Thoracic aorta (tissue), 2 donors: ENCODE measurements at regions not wholly inside any gene's neighbourhood (a gene's known extent, or its start where the extent isn't known, plus 50 kb on each side); places are given as distances from the start of the nearest gene placed in this dataset.
A peak's percentile ranks its signal among the peaks of the same experiment; 100 is the strongest.

Source experiments
- ATAC-seq: fragments of 150-250 bp; one replicate; pipeline ENCODE4 v1.8.0; 2017; ENCODE audit warnings: low read depth; ENCODE audit not compliant: insufficient number of reproducible peaks, low FRiP score
- DNase-seq: peaks from one replicate; pipeline ENCODE4 v3.0.0-alpha.2; 2020; ENCODE audit warnings: low spot score
- H3K27ac ChIP-seq, 2 donors: fragments of 200-600 bp; sonication (generic); 1 replicate in 1 of 2; 2 replicates in 1 of 2; pipeline ENCODE4 v1.5.1; 2016; ENCODE audit warnings: mild to moderate bottlenecking in 2 of 2, moderate library complexity in 2 of 2
- H3K27me3 ChIP-seq: fragments of 200-600 bp; sonication (generic); replicated peaks from 2 replicates; pipeline ENCODE4 v1.6.0; 2016; ENCODE audit warnings: mild to moderate bottlenecking; ENCODE audit not compliant: insufficient read depth
- H3K36me3 ChIP-seq: fragments of 200-600 bp; sonication (generic); one replicate; pipeline ENCODE4 v1.5.1; 2016
- H3K4me1 ChIP-seq, 2 donors: fragments of 200-600 bp; sonication (generic); 1 replicate in 1 of 2; 2 replicates in 1 of 2; pipeline versions ENCODE4 v1.5.1 to v1.6.0; 2016; ENCODE audit warnings: low read depth in 2 of 2, mild to moderate bottlenecking in 1 of 2; ENCODE audit not compliant: control insufficient read depth in 1 of 2
- H3K4me3 ChIP-seq: fragments of 200-600 bp; sonication (generic); 2 replicates; pipeline ENCODE4 v1.5.1; 2016; ENCODE audit warnings: mild to moderate bottlenecking
- H3K9me3 ChIP-seq: fragments of 200-600 bp; sonication (generic); 2 replicates; pipeline ENCODE4 v1.5.1; 2016
- CTCF ChIP-seq: fragments of 200-600 bp; sonication (generic); IDR thresholded peaks from one replicate; pipeline ENCODE4 v1.5.1; 2019; ENCODE audit warnings: antibody characterized with exemption

DNA sequence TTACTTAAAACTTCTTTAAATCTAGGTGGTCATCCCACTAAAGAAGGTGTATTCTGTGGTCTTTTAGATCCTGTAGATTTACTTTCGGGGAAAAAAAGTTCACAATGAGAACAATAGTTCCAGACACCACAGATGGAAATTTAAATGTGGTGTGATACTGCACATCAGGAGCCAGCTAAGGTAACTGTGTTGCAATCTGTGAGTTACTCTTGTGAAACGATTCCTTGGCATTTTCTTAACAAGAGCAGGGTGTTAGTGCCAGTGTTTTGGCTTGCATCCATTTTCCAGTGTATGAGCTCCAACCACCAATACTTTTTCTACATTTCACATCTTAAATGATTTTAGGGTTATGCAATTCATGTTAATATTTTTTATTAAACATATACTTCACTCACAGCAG, 674.5 kb downstream of the CETN3 start:
- peaks cover 0 to 3% of the 10 kb centered on the region in 2 donors for H3K4me1 ChIP-seq
- no peaks in the 10 kb centered on the region for H3K27me3 ChIP-seq
- no peaks in the 10 kb centered on the region for H3K36me3 ChIP-seq
- no peak overlapping the region for H3K4me3 ChIP-seq
- TF ChIP-seq CTCF = no peak
- ATAC-seq = no peak
- no peaks in the 10 kb centered on the region for H3K9me3 ChIP-seq
- H3K27ac ChIP-seq = no peak overlapping the region
- DNase-seq = no peak

DNA sequence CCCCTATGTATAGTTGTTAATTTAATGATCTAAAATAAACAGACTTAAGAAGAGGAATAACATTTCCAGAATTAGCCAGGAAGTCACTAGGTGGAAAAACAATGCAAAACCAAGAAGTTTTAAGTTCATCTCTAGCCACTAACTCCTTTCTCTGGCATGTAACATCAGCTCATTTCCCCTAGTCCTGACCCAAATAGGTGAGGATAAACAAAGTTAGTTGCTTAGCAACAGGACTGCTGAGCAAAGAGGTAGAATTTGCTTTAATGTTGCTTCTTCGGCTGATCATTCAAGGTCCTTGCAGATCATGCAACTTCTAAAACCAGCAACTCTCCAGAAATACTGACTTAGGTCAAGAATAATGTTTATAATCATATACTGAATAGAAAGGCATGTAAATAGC, 675.8 kb downstream of the CETN3 start:
- no peak for ATAC-seq
- no peaks in the 10 kb centered on the region for H3K9me3 ChIP-seq
- H3K27me3 ChIP-seq = no peaks in the 10 kb centered on the region
- no peaks in the 10 kb centered on the region for H3K36me3 ChIP-seq
- no peak overlapping the region for H3K4me3 ChIP-seq
- no peak for TF ChIP-seq CTCF
- peaks cover 0 to 10% of the 10 kb centered on the region in 2 donors for H3K4me1 ChIP-seq
- DNase-seq = no peak
- no peak overlapping the region for H3K27ac ChIP-seq

GRCh38 chr5:89729623-89730301, 679.8 kb downstream of the CETN3 start:
- Histone ChIP-seq H3K4me1 (peaks cover 4 to 18% of the 10 kb centered on the region in 2 donors), H3K4me3 (no peak overlapping the region), H3K27me3 (no peaks in the 10 kb centered on the region), H3K27ac (no peak overlapping the region), H3K36me3 (no peaks in the 10 kb centered on the region), H3K9me3 (no peaks in the 10 kb centered on the region)
- no peak for DNase-seq
- ATAC-seq = no peak
- no peak for TF ChIP-seq CTCF

- ATAC-seq = peak; percentile 97
These were observed 680.8 kb downstream of the CETN3 start for GRCh38 chr5:89728750-89729149.

GRCh38 chr5:89728134-89728533, 681.4 kb downstream of the CETN3 start:
- Histone ChIP-seq H3K9me3 (no peaks in the 10 kb centered on the region), H3K27me3 (no peaks in the 10 kb centered on the region), H3K27ac (no peak overlapping the region), H3K36me3 (no peaks in the 10 kb centered on the region), H3K4me3 (peak overlapping the region; percentile 16), H3K4me1 (peaks cover 4 to 15% of the 10 kb centered on the region in 2 donors)
- no peak for ATAC-seq
- no peak for TF ChIP-seq CTCF
- no peak for DNase-seq

More at GRCh38 chr5:89728750-89729149, 680.8 kb downstream of the CETN3 start:
- peaks cover 4 to 17% of the 10 kb centered on the region in 2 donors for H3K4me1 ChIP-seq
- no peaks in the 10 kb centered on the region for H3K27me3 ChIP-seq
- peak overlapping the region; percentile 16 for H3K4me3 ChIP-seq
- DNase-seq = peak; percentile 38
- H3K9me3 ChIP-seq = no peaks in the 10 kb centered on the region
- no peak for TF ChIP-seq CTCF
- H3K27ac ChIP-seq = no peak overlapping the region
- H3K36me3 ChIP-seq = no peaks in the 10 kb centered on the region
